Fibroblast of pulmonary artery (primary cell): ENCODE measurements at regions not wholly inside any gene's neighbourhood (a gene's known extent, or its start where the extent isn't known, plus 50 kb on each side); places are given as distances from the start of the nearest gene placed in this dataset.

Experiments
- DNase-seq: peaks from one replicate; pipeline ENCODE4 v3.0.0-alpha.2; 2010; ENCODE audit warnings: low read depth
- H3K4me3 ChIP-seq: replicated peaks from 2 replicates; pipeline ENCODE4 v1.5.1; 2011; ENCODE audit warnings: low read depth, mild to moderate bottlenecking, control low read depth, low read length, moderate library complexity
- CTCF ChIP-seq: IDR thresholded peaks from 2 replicates; pipeline ENCODE4 v1.5.1; 2011; ENCODE audit warnings: mild to moderate bottlenecking, control low read depth, low read length, inconsistent platforms; ENCODE audit errors: missing control alignments

DNA sequence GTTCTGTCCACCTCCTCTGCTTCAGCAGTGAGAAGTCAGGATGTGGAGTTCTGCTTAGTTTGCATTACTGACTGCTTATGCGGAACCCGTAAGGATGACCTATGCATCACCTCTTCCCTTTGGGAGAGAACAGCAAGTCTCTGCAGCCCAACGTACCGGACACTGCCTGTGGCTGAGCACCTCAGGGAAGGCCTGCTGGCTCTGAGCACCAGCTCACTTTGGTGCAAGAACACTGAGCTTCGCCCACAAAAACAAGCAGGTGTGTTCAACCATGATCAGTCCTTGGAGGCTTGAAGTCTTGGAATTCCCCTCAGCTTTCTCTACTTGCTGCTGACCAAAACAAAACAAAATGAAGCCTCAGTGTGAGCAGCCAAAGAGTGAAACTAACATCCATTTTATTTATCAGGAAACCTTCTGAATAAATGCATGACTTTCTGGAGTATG is 52.7 kb upstream of the NCK2 start:
- H3K4me3 ChIP-seq: no peak overlapping the region
- no peak for TF ChIP-seq CTCF
- no peak for DNase-seq

- no peak for TF ChIP-seq CTCF
- no peak overlapping the region for H3K4me3 ChIP-seq
- no peak for DNase-seq
These were observed 54.1 kb upstream of the NCK2 start for GRCh38 chr2:105690566-105690965.

- no peak overlapping the region for H3K4me3 ChIP-seq
- no peak for TF ChIP-seq CTCF
These were observed 55.2 kb upstream of the NCK2 start for GRCh38 chr2:105689484-105689883.

GRCh38 chr2:105688946-105689345 is 55.8 kb upstream of the NCK2 start:
- no peak overlapping the region for H3K4me3 ChIP-seq
- TF ChIP-seq CTCF: no peak
- DNase-seq: no peak

More at GRCh38 chr2:105689484-105689883, 55.2 kb upstream of the NCK2 start:
- DNase-seq: no peak

- TF ChIP-seq CTCF: no peak
- H3K4me3 ChIP-seq: no peak overlapping the region
- no peak for DNase-seq
These were observed 58.1 kb upstream of the NCK2 start for GRCh38 chr2:105686588-105686987.

- H3K4me3 ChIP-seq: no peak overlapping the region
- no peak for DNase-seq
- TF ChIP-seq CTCF: no peak
These were observed 61.7 kb upstream of the NCK2 start for GRCh38 chr2:105683011-105683492.

- TF ChIP-seq CTCF: no peak
- no peak overlapping the region for H3K4me3 ChIP-seq
- no peak for DNase-seq
These were observed 62.3 kb upstream of the NCK2 start for GRCh38 chr2:105682401-105682800.
